Muscle layer of colon (tissue), 2 donors: ENCODE measurements at regions not wholly inside any gene's neighbourhood (a gene's known extent, or its start where the extent isn't known, plus 50 kb on each side); places are given as distances from the start of the nearest gene placed in this dataset.

Experiments used
- H3K27ac ChIP-seq: one replicate; pipeline ENCODE4 v1.7.0; 2013; ENCODE audit warnings: low read depth, mild to moderate bottlenecking, low read length, moderate library complexity
- H3K27me3 ChIP-seq, 2 donors: one replicate each; pipeline ENCODE4 v1.7.0; 2013; ENCODE audit warnings: low read length in 2 of 2, mild to moderate bottlenecking in 2 of 2; ENCODE audit not compliant: insufficient read depth in 2 of 2, control insufficient read depth in 1 of 2
- H3K36me3 ChIP-seq: one replicate; pipeline ENCODE4 v1.7.0; 2013; ENCODE audit warnings: mild to moderate bottlenecking, low read length; ENCODE audit not compliant: insufficient read depth
- H3K4me1 ChIP-seq: one replicate; pipeline ENCODE4 v1.7.0; 2013; ENCODE audit warnings: mild to moderate bottlenecking, low read length; ENCODE audit not compliant: insufficient read depth
- H3K4me3 ChIP-seq, 2 donors: one replicate each; pipeline ENCODE4 v1.7.0; 2013; ENCODE audit warnings: low read length in 2 of 2, low read depth in 1 of 2, mild to moderate bottlenecking in 1 of 2, moderate library complexity in 1 of 2
- H3K9ac ChIP-seq: one replicate; pipeline ENCODE4 v1.7.0; 2013; ENCODE audit warnings: low read length
- H3K9me3 ChIP-seq: one replicate; pipeline ENCODE4 v1.7.0; 2013; ENCODE audit warnings: mild to moderate bottlenecking, low read length
- donor health status: abdominal sarcoma.
- donor health status: Adenocarcinoma of cecum.

GRCh38 chr5:57561231-57561842, 78.7 kb upstream of the ACTBL2 start:
- no peak overlapping the region for H3K4me3 ChIP-seq
- no peak overlapping the region for H3K9ac ChIP-seq
- no peaks in the 10 kb centered on the region for H3K4me1 ChIP-seq
- no peak overlapping the region for H3K27ac ChIP-seq
- no peaks in the 10 kb centered on the region for H3K9me3 ChIP-seq
- H3K27me3 ChIP-seq: peaks cover 0 to 3% of the 10 kb centered on the region in 2 donors
- H3K36me3 ChIP-seq: no peaks in the 10 kb centered on the region

- Histone ChIP-seq H3K27me3 (no peaks in the 10 kb centered on the region), H3K27ac (no peak overlapping the region), H3K36me3 (no peaks in the 10 kb centered on the region), H3K9ac (no peak overlapping the region), H3K4me3 (no peak overlapping the region), H3K4me1 (no peaks in the 10 kb centered on the region), H3K9me3 (no peaks in the 10 kb centered on the region)
Observed at GRCh38 chr5:57559110-57559635, 76.6 kb upstream of the ACTBL2 start.

- H3K9ac ChIP-seq: no peak overlapping the region
- H3K27me3 ChIP-seq: no peaks in the 10 kb centered on the region
- no peaks in the 10 kb centered on the region for H3K9me3 ChIP-seq
- no peak overlapping the region for H3K4me3 ChIP-seq
- H3K27ac ChIP-seq: no peak overlapping the region
- no peaks in the 10 kb centered on the region for H3K36me3 ChIP-seq
- H3K4me1 ChIP-seq: no peaks in the 10 kb centered on the region
Observed at GRCh38 chr5:57552033-57552432, 69.4 kb upstream of the ACTBL2 start.

GRCh38 chr5:57551251-57551650, 68.6 kb upstream of the ACTBL2 start:
- H3K36me3 ChIP-seq: no peaks in the 10 kb centered on the region
- no peak overlapping the region for H3K9ac ChIP-seq
- H3K4me1 ChIP-seq: no peaks in the 10 kb centered on the region
- H3K27me3 ChIP-seq: no peaks in the 10 kb centered on the region
- no peak overlapping the region for H3K4me3 ChIP-seq
- no peak overlapping the region for H3K27ac ChIP-seq
- no peaks in the 10 kb centered on the region for H3K9me3 ChIP-seq

GRCh38 chr5:57550132-57550531, 67.5 kb upstream of the ACTBL2 start:
- H3K9me3 ChIP-seq: no peaks in the 10 kb centered on the region
- no peaks in the 10 kb centered on the region for H3K4me1 ChIP-seq
- H3K27ac ChIP-seq: no peak overlapping the region
- no peak overlapping the region for H3K4me3 ChIP-seq
- H3K27me3 ChIP-seq: no peaks in the 10 kb centered on the region
- H3K36me3 ChIP-seq: no peaks in the 10 kb centered on the region
- no peak overlapping the region for H3K9ac ChIP-seq

- H3K27me3 ChIP-seq: no peaks in the 10 kb centered on the region
Observed at GRCh38 chr5:57549566-57549965, 67.0 kb upstream of the ACTBL2 start.

GRCh38 chr5:57540823-57541222, 58.2 kb upstream of the ACTBL2 start:
- Histone ChIP-seq H3K27me3 (no peaks in the 10 kb centered on the region), H3K4me1 (no peaks in the 10 kb centered on the region), H3K4me3 (no peak overlapping the region), H3K27ac (no peak overlapping the region), H3K36me3 (no peaks in the 10 kb centered on the region), H3K9ac (no peak overlapping the region), H3K9me3 (no peaks in the 10 kb centered on the region)

More at GRCh38 chr5:57549566-57549965, 67.0 kb upstream of the ACTBL2 start:
- no peaks in the 10 kb centered on the region for H3K4me1 ChIP-seq
- H3K27ac ChIP-seq: no peak overlapping the region
- no peak overlapping the region for H3K4me3 ChIP-seq
- no peaks in the 10 kb centered on the region for H3K36me3 ChIP-seq
- H3K9me3 ChIP-seq: no peaks in the 10 kb centered on the region
- H3K9ac ChIP-seq: no peak overlapping the region

GRCh38 chr5:57539281-57539701, 56.7 kb upstream of the ACTBL2 start:
- Histone ChIP-seq H3K27me3 (no peaks in the 10 kb centered on the region), H3K9ac (no peak overlapping the region), H3K27ac (no peak overlapping the region), H3K36me3 (no peaks in the 10 kb centered on the region), H3K9me3 (no peaks in the 10 kb centered on the region), H3K4me1 (no peaks in the 10 kb centered on the region), H3K4me3 (no peak overlapping the region)

GRCh38 chr5:57538341-57538955, 55.8 kb upstream of the ACTBL2 start:
- Histone ChIP-seq H3K36me3 (no peaks in the 10 kb centered on the region), H3K4me3 (no peak overlapping the region), H3K9me3 (no peaks in the 10 kb centered on the region), H3K27ac (no peak overlapping the region), H3K9ac (no peak overlapping the region), H3K27me3 (no peaks in the 10 kb centered on the region), H3K4me1 (no peaks in the 10 kb centered on the region)

- H3K27me3 ChIP-seq: no peaks in the 10 kb centered on the region
- H3K4me1 ChIP-seq: no peaks in the 10 kb centered on the region
- H3K27ac ChIP-seq: no peak overlapping the region
- no peak overlapping the region for H3K9ac ChIP-seq
- no peaks in the 10 kb centered on the region for H3K9me3 ChIP-seq
- no peak overlapping the region for H3K4me3 ChIP-seq
- H3K36me3 ChIP-seq: no peaks in the 10 kb centered on the region
Observed at GRCh38 chr5:57537811-57538210, 55.2 kb upstream of the ACTBL2 start.

- Histone ChIP-seq H3K27ac (no peak overlapping the region), H3K9me3 (no peaks in the 10 kb centered on the region), H3K36me3 (no peaks in the 10 kb centered on the region)
Observed at GRCh38 chr5:57532513-57533497, 50.2 kb upstream of the ACTBL2 start.

More at GRCh38 chr5:57532513-57533497, 50.2 kb upstream of the ACTBL2 start:
- no peak overlapping the region for H3K4me3 ChIP-seq
- H3K27me3 ChIP-seq: no peaks in the 10 kb centered on the region
- no peak overlapping the region for H3K9ac ChIP-seq
- no peaks in the 10 kb centered on the region for H3K4me1 ChIP-seq
